Ovary (tissue), 7 donors: ENCODE measurements at regions not wholly inside any gene's neighbourhood (a gene's known extent, or its start where the extent isn't known, plus 50 kb on each side); places are given as distances from the start of the nearest gene placed in this dataset.

ENCODE experiments used
- DNase-seq, 5 donors: peaks; one replicate each; pipeline ENCODE4 v3.0.0-alpha.2; 2019 to 2020
- H3K27ac ChIP-seq, 2 donors: fragments of 200-600 bp; one replicate each; pipeline versions ENCODE4 v1.5.1 to v1.8.0; 2019 to 2022
- H3K27me3 ChIP-seq: fragments of 200-600 bp; one replicate; pipeline ENCODE4 v1.8.0; 2022
- H3K36me3 ChIP-seq: fragments of 200-600 bp; sonication (generic); one replicate; pipeline ENCODE4 v1.5.1; 2019
- H3K4me1 ChIP-seq: one replicate; pipeline ENCODE4 v1.8.1; 2013; ENCODE audit warnings: mild to moderate bottlenecking, moderate library complexity; ENCODE audit not compliant: insufficient read depth
- H3K4me3 ChIP-seq: fragments of 200-600 bp; sonication (generic); one replicate; pipeline ENCODE4 v1.5.1; 2017
- H3K9me3 ChIP-seq, 2 donors: fragments of 200-600 bp in 1 of 2; sonication (generic) in 1 of 2; one replicate each; pipeline versions ENCODE4 v1.5.1 to v1.8.1; 2013 to 2019; ENCODE audit warnings: mild to moderate bottlenecking in 1 of 2, moderate library complexity in 1 of 2
- CTCF ChIP-seq, 3 donors: fragments of 450-650 bp in 2 of 3; fragments of 200-600 bp in 1 of 3; IDR thresholded peaks; one replicate each; pipeline versions ENCODE4 v1.5.1 to v1.8.0; 2016 to 2022; ENCODE audit warnings: antibody characterized with exemption in 3 of 3, mild to moderate bottlenecking in 1 of 3
- EP300 ChIP-seq: sonication (generic); formaldehyde crosslinking; IDR thresholded peaks from one replicate; pipeline ENCODE4 v1.6.1; 2017; ENCODE audit warnings: antibody characterized with exemption
- POLR2A ChIP-seq: fragments of 450-650 bp; IDR thresholded peaks from one replicate; pipeline ENCODE4 v1.6.1; 2017; ENCODE audit warnings: antibody characterized with exemption, mild to moderate bottlenecking, moderate library complexity
- WGBS, 3 donors: extraction: QIAGEN DNeasy Blood & Tissue Kit in 1 of 3; methylation state at CpG; one replicate each; pipeline versions ENCODE4 v1.1.5 to v1.1.7; 2013 to 2017; 5-methylcytosine and 5-hydroxymethylcytosine counted together
- intact Hi-C, 4 donors: fragments of 100-400 bp; cut with DNase I; formaldehyde crosslinking; loops; one replicate each; pipeline versions ENCODE4 v1.11.0 to v1.15.1; 2022 to 2023
- donor health status: DM: no; HTN: no; CAD: no; lungs with moderate emphysema.
- donor health status: DM: no; HTN: no; CAD: no.
- donor health status: Bipolar disorder and iron deficiency.
- donor health status: DM: no; HTN: no; CAD: no.
- donor health status: DM: yes; HTN: yes; CAD: no.

- H3K27me3 ChIP-seq: no peaks in the 10 kb centered on the region
- no peaks in the 10 kb centered on the region for H3K4me1 ChIP-seq
- no peak for DNase-seq
- H3K36me3 ChIP-seq: no peaks in the 10 kb centered on the region
- no peak overlapping the region for H3K4me3 ChIP-seq
- H3K27ac ChIP-seq: no peak overlapping the region
- 17 to 25% (median 24%) methylated on average over 12 of the region's 12 CpGs for WGBS, 3 donors
- TF ChIP-seq EP300 (no peak), CTCF (IDR thresholded peaks at IDR 0.05) (no peak), POLR2A (no peak)
- intact Hi-C loops: no loop called here
- H3K9me3 ChIP-seq: no peaks in the 10 kb centered on the region
Observed at GRCh38 chr5:3394891-3395599, 200.6 kb upstream of the IRX1 start.

GRCh38 chr5:3393920-3394597 is 201.6 kb upstream of the IRX1 start:
- 47 to 62% (median 59%) methylated on average over 24 of the region's 24 CpGs for WGBS, 3 donors
- Histone ChIP-seq H3K27ac (no peak overlapping the region), H3K9me3 (no peaks in the 10 kb centered on the region), H3K27me3 (no peaks in the 10 kb centered on the region), H3K4me3 (no peak overlapping the region), H3K4me1 (no peaks in the 10 kb centered on the region), H3K36me3 (no peaks in the 10 kb centered on the region)
- no peak for TF ChIP-seq EP300
- TF ChIP-seq CTCF (IDR thresholded peaks at IDR 0.05): no peak
- TF ChIP-seq POLR2A: no peak
- intact Hi-C loops: no loop called here
- no peak for DNase-seq

GRCh38 chr5:3393122-3393919 is 202.3 kb upstream of the IRX1 start:
- H3K4me3 ChIP-seq: no peak overlapping the region
- no peaks in the 10 kb centered on the region for H3K4me1 ChIP-seq
- no peak for DNase-seq
- WGBS, 3 donors: 82 to 84% (median 83%) methylated on average over 27 of the region's 27 CpGs
- TF ChIP-seq POLR2A (no peak), CTCF (IDR thresholded peaks at IDR 0.05) (no peak), EP300 (no peak)
- no peaks in the 10 kb centered on the region for H3K27me3 ChIP-seq
- H3K27ac ChIP-seq: no peak overlapping the region
- H3K36me3 ChIP-seq: no peaks in the 10 kb centered on the region
- H3K9me3 ChIP-seq: no peaks in the 10 kb centered on the region
- intact Hi-C loops: no loop called here

GRCh38 chr5:3392306-3392939 is 203.2 kb upstream of the IRX1 start:
- no peak overlapping the region for H3K4me3 ChIP-seq
- no peaks in the 10 kb centered on the region for H3K36me3 ChIP-seq
- intact Hi-C loops: no loop called here
- WGBS, 3 donors: 57 to 89% (median 70%) methylated on average over 4 to 6 of the region's 6 CpGs
- no peaks in the 10 kb centered on the region for H3K9me3 ChIP-seq
- no peak for TF ChIP-seq POLR2A
- no peak for TF ChIP-seq CTCF (IDR thresholded peaks at IDR 0.05)
- TF ChIP-seq EP300: no peak
- H3K4me1 ChIP-seq: no peaks in the 10 kb centered on the region
- H3K27ac ChIP-seq: no peak overlapping the region
- DNase-seq: peak in 1 of 5 donors; percentile 31
- no peaks in the 10 kb centered on the region for H3K27me3 ChIP-seq
